ENCODE measurements at regions not wholly inside any gene's neighbourhood (a gene's known extent, or its start where the extent isn't known, plus 50 kb on each side); places are given as distances from the start of the nearest gene placed in this dataset.

DNA sequence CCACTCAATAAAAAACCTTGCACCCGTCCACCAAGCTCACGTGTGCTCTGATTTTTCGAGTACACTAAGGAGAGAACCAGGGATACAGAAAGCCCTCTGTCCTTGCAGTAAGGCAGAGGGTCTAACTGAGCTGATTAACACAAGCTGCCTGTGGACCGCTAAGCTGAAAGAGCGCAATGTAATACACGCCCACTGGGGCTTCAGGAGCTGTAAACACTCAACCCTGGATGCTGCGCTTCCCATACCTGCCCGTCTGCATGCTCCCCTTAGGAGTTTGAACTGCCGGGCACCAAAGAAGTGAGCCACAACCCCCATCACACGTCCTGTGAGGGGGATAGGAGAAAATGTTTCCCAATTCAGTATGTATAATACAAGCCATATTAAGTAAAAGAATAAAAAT is 664.8 kb downstream of the PCDH18 start:
- Mint-ChIP-seq H3K4me3 (no peak overlapping the region), H3K36me3 (ENCODE audit: low read depth) (no peaks in the 10 kb centered on the region)
- no peak for DNase-seq (ENCODE audit: low read depth, low spot score)

DNA sequence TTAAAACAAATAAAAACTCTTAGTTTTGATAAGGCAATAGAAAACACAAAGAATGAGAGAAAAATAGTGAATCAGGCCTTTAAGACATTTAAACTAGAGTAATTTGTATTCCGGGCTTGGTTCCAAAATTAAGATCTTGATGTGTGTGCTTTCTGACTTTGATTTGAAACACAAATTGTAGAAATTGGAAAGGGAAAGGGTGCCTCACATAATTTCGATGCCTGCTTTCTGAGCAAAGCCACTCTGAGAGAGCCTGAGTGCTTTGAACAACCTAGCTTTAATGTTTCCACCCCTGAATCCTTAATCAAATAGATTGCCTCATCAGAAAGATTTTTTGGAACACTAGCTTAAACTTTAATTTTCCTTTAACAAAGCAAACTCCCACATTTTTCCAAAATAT is 666.8 kb downstream of the PCDH18 start:
- H3K27me3 Mint-ChIP-seq (ENCODE audit: low read depth) = no peaks in the 10 kb centered on the region
- no peak overlapping the region for H3K27ac Mint-ChIP-seq (ENCODE audit: unreplicated experiment)
- H3K4me3 Mint-ChIP-seq = no peak overlapping the region
- H3K36me3 Mint-ChIP-seq (ENCODE audit: low read depth) = no peaks in the 10 kb centered on the region
- no peaks in the 10 kb centered on the region for H3K9me3 Mint-ChIP-seq
- DNase-seq (ENCODE audit: low read depth, low spot score) = no peak
- TF ChIP-seq CTCF (conservative IDR thresholded peaks at IDR 0.05) = no peak
- H3K4me1 Mint-ChIP-seq = peaks cover 5% of the 10 kb centered on the region

More for the DNA sequence above, 664.8 kb downstream of the PCDH18 start:
- no peaks in the 10 kb centered on the region for H3K9me3 Mint-ChIP-seq
- H3K27ac Mint-ChIP-seq (ENCODE audit: unreplicated experiment) = no peak overlapping the region
- peaks cover 5% of the 10 kb centered on the region for H3K4me1 Mint-ChIP-seq
- no peak for TF ChIP-seq CTCF (conservative IDR thresholded peaks at IDR 0.05)
- H3K27me3 Mint-ChIP-seq (ENCODE audit: low read depth) = no peaks in the 10 kb centered on the region

GRCh38 chr4:136864604-136865185 is 667.6 kb downstream of the PCDH18 start:
- Mint-ChIP-seq H3K27ac (ENCODE audit: unreplicated experiment) (no peak overlapping the region), H3K36me3 (ENCODE audit: low read depth) (no peaks in the 10 kb centered on the region), H3K27me3 (ENCODE audit: low read depth) (no peaks in the 10 kb centered on the region), H3K4me1 (peaks cover 5% of the 10 kb centered on the region), H3K9me3 (no peaks in the 10 kb centered on the region), H3K4me3 (no peak overlapping the region)
- TF ChIP-seq CTCF (conservative IDR thresholded peaks at IDR 0.05) = peak; percentile 94
- DNase-seq (ENCODE audit: low read depth, low spot score) = peak; percentile 51

GRCh38 chr4:136863756-136864155 is 668.5 kb downstream of the PCDH18 start:
- H3K36me3 Mint-ChIP-seq (ENCODE audit: low read depth) = no peaks in the 10 kb centered on the region
- TF ChIP-seq CTCF (conservative IDR thresholded peaks at IDR 0.05) = no peak
- no peaks in the 10 kb centered on the region for H3K27me3 Mint-ChIP-seq (ENCODE audit: low read depth)
- no peak overlapping the region for H3K4me3 Mint-ChIP-seq
- peak overlapping the region; percentile 87 for H3K27ac Mint-ChIP-seq (ENCODE audit: unreplicated experiment)
- no peaks in the 10 kb centered on the region for H3K9me3 Mint-ChIP-seq
- no peak for DNase-seq (ENCODE audit: low read depth, low spot score)
- H3K4me1 Mint-ChIP-seq = peaks cover 5% of the 10 kb centered on the region

DNA sequence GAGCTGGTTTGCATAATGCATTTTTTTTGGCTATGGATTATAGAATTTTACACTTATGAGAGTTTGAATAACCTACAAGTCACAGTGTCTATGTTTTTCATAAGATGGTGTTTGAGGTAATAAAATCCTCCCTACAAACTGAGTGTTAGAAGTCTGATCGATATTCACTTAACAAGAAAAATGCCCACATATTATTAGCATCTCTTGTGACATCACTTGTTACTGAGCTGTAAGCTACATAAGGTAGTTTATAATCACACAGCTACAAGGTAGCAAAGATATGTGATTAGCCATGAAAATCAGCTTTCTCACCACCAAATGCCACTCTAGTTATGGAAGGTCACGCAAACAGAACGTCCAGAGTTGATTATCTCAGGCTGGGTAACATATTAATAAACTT is 669.6 kb downstream of the PCDH18 start:
- peaks cover 5% of the 10 kb centered on the region for H3K4me1 Mint-ChIP-seq

More for the DNA sequence above, 669.6 kb downstream of the PCDH18 start:
- Mint-ChIP-seq H3K4me3 (no peak overlapping the region), H3K27me3 (ENCODE audit: low read depth) (no peaks in the 10 kb centered on the region), H3K9me3 (no peaks in the 10 kb centered on the region), H3K36me3 (ENCODE audit: low read depth) (no peaks in the 10 kb centered on the region), H3K27ac (ENCODE audit: unreplicated experiment) (no peak overlapping the region)
- DNase-seq (ENCODE audit: low read depth, low spot score) = no peak
- TF ChIP-seq CTCF (conservative IDR thresholded peaks at IDR 0.05) = no peak
